ENCODE measurements at regions not wholly inside any gene's neighbourhood (a gene's known extent, or its start where the extent isn't known, plus 50 kb on each side); places are given as distances from the start of the nearest gene placed in this dataset.

- no peak for DNase-seq (ENCODE audit: low spot score)
These were observed 52.5 kb upstream of the PLEKHG7 start for GRCh38 chr12:92650228-92650822.

GRCh38 chr12:92649511-92650227 is 53.1 kb upstream of the PLEKHG7 start:
- DNase-seq (ENCODE audit: low spot score): peak; percentile 89

DNA sequence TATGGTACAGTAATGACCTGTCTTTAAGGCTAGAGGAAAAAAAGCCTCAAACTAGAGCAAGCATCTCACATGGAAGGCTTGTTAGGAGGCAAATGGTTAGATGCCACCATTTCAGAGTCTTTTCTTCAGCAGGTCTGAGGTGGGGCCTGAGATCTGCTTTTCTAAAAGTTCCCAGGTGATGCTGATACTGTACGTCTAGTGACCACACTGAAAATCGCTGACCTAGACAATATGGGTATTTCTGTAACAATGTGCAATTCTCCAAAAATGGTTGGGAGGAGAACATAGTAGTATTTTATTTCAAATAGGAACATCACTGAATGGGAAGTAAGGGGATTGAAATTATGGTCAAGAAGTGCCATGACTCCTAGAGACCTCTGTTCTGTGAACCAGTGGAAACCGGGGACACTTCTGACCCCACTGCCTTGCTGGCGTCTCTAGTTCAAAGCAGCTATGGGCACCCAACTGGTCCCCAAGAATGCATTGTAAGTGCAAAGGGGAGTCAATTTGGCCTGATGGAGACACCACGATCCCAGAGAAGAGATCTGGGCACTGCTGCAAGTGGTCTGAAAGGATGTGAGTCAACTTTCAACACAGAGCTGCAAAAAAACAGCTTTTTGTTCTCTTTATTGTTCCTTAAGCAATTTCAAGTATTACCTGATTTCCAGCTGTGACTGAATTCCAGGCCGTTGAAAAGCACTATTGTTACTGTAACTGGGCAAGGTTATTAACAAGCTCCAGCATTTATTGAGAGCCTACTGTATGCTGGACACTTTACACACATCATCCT is 54.4 kb upstream of the PLEKHG7 start:
- DNase-seq (ENCODE audit: low spot score): no peak

DNA sequence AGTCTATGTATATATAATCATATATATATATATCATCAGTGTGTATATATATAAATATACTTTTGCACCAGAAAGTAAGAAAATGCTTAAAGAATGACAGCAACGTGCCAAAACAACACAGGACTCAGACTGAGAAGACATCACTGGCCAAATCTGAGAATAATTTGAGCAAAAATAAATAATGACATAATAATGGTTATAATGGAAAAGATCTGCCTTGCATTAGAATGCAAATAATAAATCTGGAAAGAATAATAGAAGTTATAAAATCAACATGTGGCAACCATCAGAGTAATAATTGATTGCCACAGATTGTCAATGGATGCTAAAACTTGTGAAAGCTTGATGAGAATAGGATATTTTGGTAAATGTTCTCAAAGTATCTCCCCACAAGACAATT is 61.5 kb upstream of the PLEKHG7 start:
- DNase-seq (ENCODE audit: low spot score): no peak

GRCh38 chr12:92640691-92641090 is 62.1 kb upstream of the PLEKHG7 start:
- DNase-seq (ENCODE audit: low spot score): no peak

GRCh38 chr12:92639017-92639416 is 63.8 kb upstream of the PLEKHG7 start:
- no peak for DNase-seq (ENCODE audit: low spot score)

DNA sequence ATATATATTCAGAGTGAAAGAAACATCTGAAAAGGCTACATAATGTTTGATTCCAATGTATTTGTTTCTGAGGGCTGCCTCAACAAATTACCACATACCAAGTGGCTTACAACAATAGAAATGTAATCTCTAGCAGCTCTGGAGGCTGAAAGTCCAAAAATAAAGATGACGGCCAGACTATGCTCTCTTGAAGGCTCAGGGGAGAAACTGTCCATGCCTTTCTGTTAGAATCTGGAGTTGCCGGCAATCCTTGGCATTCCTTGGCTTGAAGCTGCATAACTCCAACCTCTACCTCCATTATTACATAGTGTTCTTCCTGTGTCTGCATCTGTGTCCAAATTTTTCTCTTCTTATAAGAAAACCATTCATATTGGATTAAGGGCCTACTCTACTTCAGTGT is 68.1 kb upstream of the PLEKHG7 start:
- no peak for DNase-seq (ENCODE audit: low spot score)

GRCh38 chr12:92634202-92634601 is 68.6 kb upstream of the PLEKHG7 start:
- DNase-seq (ENCODE audit: low spot score): no peak

GRCh38 chr12:92630968-92631367 is 71.8 kb upstream of the PLEKHG7 start:
- no peak for DNase-seq (ENCODE audit: low spot score)

DNA sequence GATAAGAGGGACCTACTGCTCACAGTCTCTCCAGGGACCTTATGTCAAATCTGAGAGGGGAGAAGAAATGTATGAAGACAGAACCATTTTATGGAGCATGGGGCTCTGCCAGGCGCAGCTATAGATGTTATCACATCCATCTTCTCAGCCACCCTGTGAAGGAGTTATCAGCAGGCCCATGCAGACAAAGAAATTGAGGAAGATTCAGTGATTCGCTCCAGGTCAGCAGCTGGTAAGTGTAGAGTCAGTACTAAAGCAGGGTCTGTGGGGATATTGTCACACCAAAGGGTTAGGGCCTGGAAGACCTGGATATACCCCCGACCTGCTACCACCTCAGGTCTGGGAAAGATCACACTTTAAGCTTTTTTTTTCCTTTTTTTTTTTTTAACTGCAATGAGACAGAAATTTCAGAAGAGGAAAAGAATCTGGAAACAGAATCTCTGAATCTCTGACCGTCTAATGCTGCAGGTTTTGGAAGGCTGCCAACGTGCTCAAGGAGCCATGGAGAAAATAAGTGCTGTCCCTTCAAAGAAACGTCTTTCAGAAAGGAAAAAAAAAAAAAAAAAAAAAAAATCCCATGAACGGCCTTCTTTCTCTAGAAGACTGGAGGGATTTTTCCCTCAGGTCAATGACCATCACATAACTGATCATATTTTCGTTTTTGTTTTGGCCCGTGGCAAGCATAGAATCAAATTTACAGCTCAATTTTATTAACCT is 73.3 kb upstream of the PLEKHG7 start:
- DNase-seq (ENCODE audit: low spot score): no peak

GRCh38 chr12:92628476-92628875 is 74.3 kb upstream of the PLEKHG7 start:
- no peak for DNase-seq (ENCODE audit: low spot score)

- DNase-seq (ENCODE audit: low spot score): no peak
These were observed 75.3 kb upstream of the PLEKHG7 start for GRCh38 chr12:92627511-92627910.

DNA sequence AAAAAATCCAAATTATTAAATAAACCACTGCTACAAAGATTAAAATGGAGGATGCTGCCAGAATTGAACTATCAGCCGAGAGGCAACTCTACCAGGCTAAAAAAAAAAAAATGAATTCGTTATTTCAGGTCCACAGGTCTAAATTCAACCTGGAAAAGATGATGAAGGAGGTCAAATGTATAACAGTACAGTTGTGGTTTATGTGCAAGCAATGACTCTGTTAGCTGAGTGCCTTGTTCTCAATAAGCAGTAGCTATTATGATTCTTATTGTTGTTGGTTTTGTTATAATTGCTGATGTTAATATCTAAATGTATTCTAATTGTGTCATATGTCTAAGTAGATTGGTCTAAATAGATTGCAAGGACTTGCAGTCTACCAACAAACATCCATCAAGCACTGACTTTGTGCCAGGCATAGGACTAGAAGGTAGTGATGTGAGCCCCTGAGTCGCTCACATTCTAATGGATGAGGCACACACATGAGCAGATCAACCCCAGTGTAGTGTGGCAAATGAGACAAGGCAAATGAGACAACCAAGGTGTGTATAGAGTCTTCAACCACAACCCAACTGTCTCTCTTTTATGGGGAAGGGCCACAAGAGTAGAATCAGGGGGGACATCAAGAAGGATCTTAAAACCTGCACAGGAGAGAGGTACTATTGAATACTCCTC is 77.0 kb upstream of the PLEKHG7 start:
- DNase-seq (ENCODE audit: low spot score): no peak

DNA sequence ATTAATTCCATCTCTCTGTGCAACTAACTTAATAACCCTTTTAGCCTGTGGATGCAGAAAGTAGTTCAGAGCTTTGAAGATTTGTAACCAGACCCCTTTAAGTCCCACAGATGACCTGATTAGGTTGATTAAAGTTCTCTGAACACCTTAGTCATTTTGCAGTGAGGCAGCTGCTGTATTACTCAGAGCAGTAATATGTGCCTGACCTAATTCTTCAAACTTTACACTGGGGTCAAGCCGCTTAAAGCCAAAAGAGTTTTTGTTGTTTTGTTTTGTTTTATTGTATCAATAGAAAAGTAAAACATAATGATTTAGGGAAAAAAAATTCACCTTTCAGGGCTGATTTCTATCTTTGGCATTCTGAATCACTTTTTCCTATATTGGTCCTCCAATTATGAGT is 78.6 kb upstream of the PLEKHG7 start:
- DNase-seq (ENCODE audit: low spot score): no peak

GRCh38 chr12:92623386-92623785 is 79.4 kb upstream of the PLEKHG7 start:
- DNase-seq (ENCODE audit: low spot score): no peak

GRCh38 chr12:92621833-92622232 is 81.0 kb upstream of the PLEKHG7 start:
- DNase-seq (ENCODE audit: low spot score): no peak

DNA sequence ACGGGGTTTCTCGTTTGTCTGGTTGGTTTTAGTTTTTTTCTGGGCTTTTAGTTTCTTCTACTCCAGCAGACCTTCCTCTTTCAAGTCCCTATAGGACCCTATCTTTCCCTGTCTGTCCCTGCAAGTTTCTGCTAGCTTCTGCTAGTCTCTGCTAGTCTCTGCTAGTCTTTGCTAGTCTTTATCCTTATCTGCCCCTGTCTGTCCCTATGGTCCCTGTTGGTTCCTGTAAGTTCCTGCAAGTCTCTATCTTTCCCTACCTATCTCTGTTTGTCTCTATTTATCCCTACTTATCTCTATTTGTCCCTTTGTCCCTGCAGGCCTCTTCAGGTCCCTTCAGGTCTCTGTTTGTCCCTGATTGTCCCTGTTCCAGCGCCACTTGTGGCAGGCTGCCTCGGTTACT is 81.5 kb upstream of the PLEKHG7 start:
- no peak for DNase-seq (ENCODE audit: low spot score)

DNA sequence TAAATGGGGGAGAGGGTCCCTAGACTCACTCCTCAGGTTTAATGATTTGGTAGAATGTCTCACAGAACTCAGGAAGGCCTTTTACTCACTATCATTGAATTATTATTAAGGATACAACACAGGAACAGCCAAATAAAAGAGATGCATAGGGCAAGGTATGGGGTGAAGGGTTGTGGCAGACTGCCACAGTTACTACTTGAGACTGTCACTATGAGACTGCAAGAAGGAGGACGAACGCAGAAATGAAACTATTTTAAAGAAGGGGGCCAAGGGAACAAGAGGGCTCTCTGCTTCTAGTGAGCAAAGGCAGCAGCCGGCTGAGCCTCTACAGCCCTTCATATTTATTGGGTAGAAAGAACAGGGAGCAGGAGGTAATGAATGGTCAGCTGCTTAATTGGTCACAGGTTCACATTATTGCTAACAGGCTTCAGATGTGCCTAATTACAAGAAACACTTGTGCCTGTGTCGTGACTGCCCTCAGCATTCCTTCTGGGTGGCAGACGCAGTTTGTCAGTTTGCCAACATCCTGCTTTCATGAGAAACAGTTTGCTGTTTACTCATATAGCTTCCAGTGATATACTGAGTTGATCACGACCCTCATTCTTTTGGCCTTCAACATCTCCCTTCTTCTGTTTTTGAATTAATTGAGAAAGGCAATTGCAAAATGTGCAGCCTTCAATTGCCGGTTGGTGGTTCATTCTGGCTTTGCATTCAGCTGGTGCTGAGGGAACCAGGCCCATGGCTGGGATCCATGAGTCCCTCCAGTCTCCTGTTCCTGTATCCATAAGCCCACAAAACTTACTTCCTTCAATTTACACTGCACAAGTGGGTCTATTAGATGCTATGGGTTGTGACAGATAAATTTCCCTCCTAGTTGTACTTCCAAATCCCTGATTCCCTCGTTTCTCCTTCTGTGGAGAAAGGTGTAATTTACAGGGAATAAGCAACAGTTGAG is 82.8 kb upstream of the PLEKHG7 start:
- no peak for DNase-seq (ENCODE audit: low spot score)

DNA sequence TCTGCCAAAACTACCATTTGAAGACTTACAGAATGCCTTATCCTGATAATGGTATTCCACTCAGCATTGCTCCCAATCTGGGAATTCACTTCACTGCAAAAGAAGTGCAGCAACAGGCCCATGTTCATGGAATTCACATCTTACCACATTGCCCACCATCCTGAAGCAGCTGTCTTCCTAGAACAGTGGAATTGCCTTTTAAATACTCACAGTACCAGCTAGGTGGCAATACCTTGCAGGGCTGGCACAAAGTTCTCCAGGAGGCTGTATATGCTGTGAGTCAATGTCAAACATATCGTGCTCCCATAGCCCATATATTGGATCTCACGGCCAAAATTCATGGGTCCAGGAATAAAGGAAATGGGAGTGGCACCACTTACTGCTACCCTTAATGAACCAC is 83.8 kb upstream of the PLEKHG7 start:
- DNase-seq (ENCODE audit: low spot score): no peak

- DNase-seq (ENCODE audit: low spot score): no peak
These were observed 87.1 kb upstream of the PLEKHG7 start for GRCh38 chr12:92615703-92616102.

GRCh38 chr12:92615086-92615485 is 87.7 kb upstream of the PLEKHG7 start:
- no peak for DNase-seq (ENCODE audit: low spot score)
